BLaER1 (cell line): ENCODE measurements at regions not wholly inside any gene's neighbourhood (a gene's known extent, or its start where the extent isn't known, plus 50 kb on each side); places are given as distances from the start of the nearest gene placed in this dataset.

Experiments
- H3K27ac ChIP-seq: shearing (Covaris generic); formaldehyde crosslinking; 2 replicates; pipeline ENCODE4 v1.8.1; 2022
- H3K27me3 ChIP-seq: shearing (Covaris generic); formaldehyde crosslinking; 2 replicates; pipeline ENCODE4 v1.8.1; 2022
- H3K36me3 ChIP-seq: shearing (Covaris generic); formaldehyde crosslinking; 2 replicates; pipeline ENCODE4 v1.8.1; 2022
- H3K4me1 ChIP-seq: shearing (Covaris generic); formaldehyde crosslinking; 2 replicates; pipeline ENCODE4 v1.8.1; 2022
- H3K4me2 ChIP-seq: shearing (Covaris generic); formaldehyde crosslinking; 2 replicates; pipeline ENCODE4 v1.8.1; 2022
- H3K4me3 ChIP-seq: shearing (Covaris generic); formaldehyde crosslinking; 2 replicates; pipeline ENCODE4 v1.8.1; 2022
- H3K9ac ChIP-seq: shearing (Covaris generic); formaldehyde crosslinking; 2 replicates; pipeline ENCODE4 v1.8.1; 2022
- H3K9me3 ChIP-seq: shearing (Covaris generic); formaldehyde crosslinking; 2 replicates; pipeline ENCODE4 v1.8.1; 2022
- H4K20me1 ChIP-seq: shearing (Covaris generic); formaldehyde crosslinking; 2 replicates; pipeline ENCODE4 v1.8.1; 2022
- Cebpa-rat ChIP-seq: shearing (Covaris generic); IDR thresholded peaks from 2 replicates; pipeline ENCODE4 v1.8.1; 2022

GRCh38 chr9:115951977-115952376 lies 201.6 kb upstream of the PAPPA start:
- no peak for TF ChIP-seq Cebpa-rat
- H3K4me2 ChIP-seq = no peak overlapping the region
- no peak overlapping the region for H3K9ac ChIP-seq
- H3K27ac ChIP-seq = no peak overlapping the region
- H3K9me3 ChIP-seq = no peaks in the 10 kb centered on the region
- H3K4me3 ChIP-seq = no peak overlapping the region
- no peaks in the 10 kb centered on the region for H4K20me1 ChIP-seq
- no peaks in the 10 kb centered on the region for H3K36me3 ChIP-seq
- no peaks in the 10 kb centered on the region for H3K4me1 ChIP-seq
- no peaks in the 10 kb centered on the region for H3K27me3 ChIP-seq

DNA sequence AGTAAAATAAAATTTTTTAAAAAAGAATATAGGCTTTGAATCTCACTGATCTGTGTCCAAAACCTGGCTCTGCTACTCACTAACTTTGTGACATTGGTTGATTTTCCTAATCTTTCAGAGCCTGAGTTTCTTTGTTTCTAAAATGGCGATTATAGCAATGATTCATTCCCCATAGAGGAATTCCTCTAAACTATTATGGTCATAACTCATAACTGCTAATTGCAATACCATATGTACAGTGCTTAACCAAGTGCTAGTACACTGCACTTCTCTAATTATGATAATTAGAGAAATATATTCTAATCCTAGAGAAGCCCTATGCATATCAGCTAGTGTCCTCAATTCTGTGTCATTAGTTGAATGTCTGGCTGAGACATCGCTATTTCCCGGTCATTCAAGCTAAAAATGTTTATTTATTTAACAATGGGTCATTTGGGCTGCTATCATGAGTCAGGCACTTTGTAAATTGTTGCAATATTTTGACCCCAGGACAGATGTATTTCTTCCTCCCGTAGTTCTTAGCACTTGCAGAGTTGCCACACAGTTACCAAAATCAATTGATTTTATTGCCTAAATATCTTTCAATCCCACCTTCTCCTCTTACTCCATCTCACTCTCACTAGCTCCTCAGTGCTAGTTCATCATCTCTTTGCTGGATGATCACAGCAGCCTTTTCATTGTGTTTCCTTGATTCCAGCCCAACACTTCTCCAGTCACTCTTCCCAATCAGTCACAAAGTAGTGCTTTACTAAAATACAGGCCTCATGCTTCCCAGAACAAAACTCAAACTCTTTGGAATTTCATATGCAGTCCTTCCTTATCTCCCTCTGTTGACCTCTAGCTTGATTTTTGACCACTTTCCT lies 200.9 kb upstream of the PAPPA start:
- TF ChIP-seq Cebpa-rat = no peak
- Histone ChIP-seq H3K27me3 (no peaks in the 10 kb centered on the region), H3K4me2 (no peak overlapping the region), H3K27ac (no peak overlapping the region), H3K4me1 (no peaks in the 10 kb centered on the region), H3K9ac (no peak overlapping the region), H3K4me3 (no peak overlapping the region), H3K36me3 (no peaks in the 10 kb centered on the region), H4K20me1 (no peaks in the 10 kb centered on the region), H3K9me3 (no peaks in the 10 kb centered on the region)

GRCh38 chr9:115956371-115956770 lies 197.2 kb upstream of the PAPPA start:
- Histone ChIP-seq H3K9ac (no peak overlapping the region), H3K36me3 (no peaks in the 10 kb centered on the region), H3K9me3 (no peaks in the 10 kb centered on the region), H3K27me3 (no peaks in the 10 kb centered on the region), H3K4me2 (no peak overlapping the region), H3K27ac (no peak overlapping the region), H3K4me3 (no peak overlapping the region), H3K4me1 (no peaks in the 10 kb centered on the region), H4K20me1 (no peaks in the 10 kb centered on the region)
- no peak for TF ChIP-seq Cebpa-rat

- Histone ChIP-seq H3K36me3 (no peaks in the 10 kb centered on the region), H3K4me1 (no peaks in the 10 kb centered on the region), H3K9ac (no peak overlapping the region), H4K20me1 (no peaks in the 10 kb centered on the region), H3K27me3 (no peaks in the 10 kb centered on the region), H3K9me3 (no peaks in the 10 kb centered on the region), H3K4me2 (no peak overlapping the region), H3K27ac (no peak overlapping the region), H3K4me3 (no peak overlapping the region)
- no peak for TF ChIP-seq Cebpa-rat
These were observed 196.0 kb upstream of the PAPPA start for GRCh38 chr9:115957585-115957984.

DNA sequence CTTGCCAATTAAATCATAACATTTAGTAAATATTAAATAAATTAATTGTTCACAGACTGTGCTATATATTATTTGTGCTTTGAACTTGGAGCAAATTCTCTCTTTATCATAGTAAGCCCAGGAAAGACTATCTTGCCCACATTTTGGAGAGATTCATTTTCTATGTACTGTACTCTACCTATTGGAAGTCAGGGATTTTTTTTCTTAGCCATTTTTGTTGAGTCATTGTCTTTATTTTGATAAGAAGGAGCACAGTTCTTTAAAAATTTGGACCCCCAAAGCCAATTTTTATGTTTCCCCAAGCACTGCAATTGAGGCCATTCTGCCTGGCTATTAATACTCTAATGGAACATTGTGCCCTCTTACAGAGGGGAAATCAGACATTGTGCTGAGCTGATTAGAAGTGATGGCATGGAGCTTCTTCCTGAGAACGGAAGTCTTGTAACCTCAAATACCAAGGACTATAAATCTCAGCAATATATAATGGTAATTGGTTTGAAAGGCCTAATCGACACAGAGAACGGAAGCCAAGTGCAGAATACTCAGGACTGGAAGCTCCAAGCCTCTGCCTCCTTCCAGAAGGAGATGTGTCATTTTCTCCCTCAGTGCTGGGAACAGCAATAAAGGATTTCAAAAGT lies 188.8 kb upstream of the PAPPA start:
- 0 out of 2 replicates have a peak, but pooled peaks cover 6% of the 10 kb centered on the region for H3K9me3 ChIP-seq
- no peaks in the 10 kb centered on the region for H4K20me1 ChIP-seq
- H3K27ac ChIP-seq = no peak overlapping the region
- TF ChIP-seq Cebpa-rat = no peak
- no peaks in the 10 kb centered on the region for H3K36me3 ChIP-seq
- no peak overlapping the region for H3K4me2 ChIP-seq
- H3K9ac ChIP-seq = no peak overlapping the region
- H3K27me3 ChIP-seq = no peaks in the 10 kb centered on the region
- H3K4me1 ChIP-seq = no peaks in the 10 kb centered on the region
- no peak overlapping the region for H3K4me3 ChIP-seq

- no peak for TF ChIP-seq Cebpa-rat
- H3K4me1 ChIP-seq = no peaks in the 10 kb centered on the region
- no peak overlapping the region for H3K4me3 ChIP-seq
These were observed 186.9 kb upstream of the PAPPA start for GRCh38 chr9:115966660-115967059.

DNA sequence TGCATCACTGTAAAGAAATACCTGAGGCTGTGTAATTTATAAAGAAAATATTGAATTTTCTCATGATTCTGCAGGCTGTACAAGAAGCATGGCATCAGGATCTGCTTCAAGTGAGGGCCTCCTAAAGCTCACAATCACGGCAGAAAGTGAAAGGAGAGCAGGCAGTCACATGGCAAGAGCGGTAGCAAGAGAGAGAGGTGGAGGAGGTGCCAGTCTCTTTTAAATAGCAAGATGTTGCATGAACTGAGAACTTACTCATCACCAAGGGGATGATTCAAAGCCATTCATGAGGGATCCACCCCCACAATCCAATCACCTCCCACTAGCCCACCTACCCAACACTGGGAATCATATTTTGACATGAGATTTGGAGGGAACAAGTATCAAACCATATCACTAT lies 184.5 kb upstream of the PAPPA start:
- 0 out of 2 replicates have a peak, but pooled peaks cover 6% of the 10 kb centered on the region for H3K9me3 ChIP-seq
- no peak overlapping the region for H3K27ac ChIP-seq
- H3K4me2 ChIP-seq = no peak overlapping the region
- no peaks in the 10 kb centered on the region for H3K4me1 ChIP-seq
- H3K4me3 ChIP-seq = no peak overlapping the region
- TF ChIP-seq Cebpa-rat = no peak
- no peaks in the 10 kb centered on the region for H3K27me3 ChIP-seq
- no peak overlapping the region for H3K9ac ChIP-seq
- H3K36me3 ChIP-seq = no peaks in the 10 kb centered on the region
- no peaks in the 10 kb centered on the region for H4K20me1 ChIP-seq

More at GRCh38 chr9:115966660-115967059, 186.9 kb upstream of the PAPPA start:
- Histone ChIP-seq H3K27me3 (no peaks in the 10 kb centered on the region), H3K9ac (no peak overlapping the region), H3K36me3 (no peaks in the 10 kb centered on the region), H3K4me2 (no peak overlapping the region), H4K20me1 (no peaks in the 10 kb centered on the region), H3K9me3 (0 out of 2 replicates have a peak, but pooled peaks cover 6% of the 10 kb centered on the region), H3K27ac (no peak overlapping the region)

- H3K9ac ChIP-seq = no peak overlapping the region
These were observed 181.2 kb upstream of the PAPPA start for GRCh38 chr9:115972362-115972761.

DNA sequence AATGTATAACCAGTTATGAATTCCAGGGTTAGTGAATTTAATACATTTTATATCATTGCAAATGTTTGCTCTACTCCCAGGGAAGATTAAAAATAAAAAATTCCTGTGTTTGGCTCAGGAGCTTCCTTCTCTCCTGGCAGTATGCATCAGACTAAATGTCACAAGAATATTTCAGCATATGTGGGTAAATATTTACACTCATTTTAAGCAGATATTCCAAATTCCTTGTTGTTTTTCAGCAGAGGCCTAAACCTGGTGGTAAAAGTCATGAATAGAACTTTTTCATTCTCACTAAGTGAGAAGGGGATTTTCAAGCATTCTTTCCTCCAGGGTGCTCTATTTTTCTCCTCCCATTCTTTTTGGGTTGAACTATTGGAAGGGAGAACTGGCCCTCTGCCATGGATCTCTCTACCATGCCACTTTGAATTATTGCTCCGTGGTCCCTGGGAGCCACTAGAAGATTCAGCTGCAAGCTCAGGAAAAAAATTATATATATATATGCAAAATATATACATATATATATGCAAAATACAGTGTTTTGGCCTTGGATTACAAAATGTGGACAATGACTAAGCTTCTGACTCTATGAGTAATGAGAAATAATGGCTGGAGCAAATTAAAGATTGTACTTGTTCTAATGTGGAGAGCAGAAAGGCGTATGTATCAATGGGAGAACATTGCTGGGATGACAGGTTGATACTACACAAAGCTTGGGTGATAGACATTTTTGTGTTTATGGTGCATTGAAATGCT lies 180.6 kb upstream of the PAPPA start:
- H3K27me3 ChIP-seq = no peaks in the 10 kb centered on the region
- TF ChIP-seq Cebpa-rat = no peak
- H3K9ac ChIP-seq = no peak overlapping the region
- no peaks in the 10 kb centered on the region for H3K4me1 ChIP-seq
- no peaks in the 10 kb centered on the region for H3K9me3 ChIP-seq
- no peaks in the 10 kb centered on the region for H4K20me1 ChIP-seq
- H3K4me3 ChIP-seq = no peak overlapping the region
- H3K36me3 ChIP-seq = no peaks in the 10 kb centered on the region
- no peak overlapping the region for H3K4me2 ChIP-seq
- no peak overlapping the region for H3K27ac ChIP-seq

More at GRCh38 chr9:115972362-115972761, 181.2 kb upstream of the PAPPA start:
- Histone ChIP-seq H3K4me3 (no peak overlapping the region), H3K36me3 (no peaks in the 10 kb centered on the region), H3K4me1 (no peaks in the 10 kb centered on the region), H3K27me3 (no peaks in the 10 kb centered on the region), H3K4me2 (no peak overlapping the region), H3K27ac (no peak overlapping the region), H3K9me3 (0 out of 2 replicates have a peak, but pooled peaks cover 6% of the 10 kb centered on the region), H4K20me1 (no peaks in the 10 kb centered on the region)
- TF ChIP-seq Cebpa-rat = no peak
